PFSK-1 (cell line): ENCODE measurements at regions not wholly inside any gene's neighbourhood (a gene's known extent, or its start where the extent isn't known, plus 50 kb on each side); places are given as distances from the start of the nearest gene placed in this dataset.

Experiments used
- POLR2AphosphoS5 ChIP-seq: IDR thresholded peaks from 2 replicates; pipeline ENCODE4 v1.6.1; 2012; ENCODE audit warnings: low read depth, mild to moderate bottlenecking, control low read depth, low read length, moderate library complexity
- REST ChIP-seq, 2 experiments: IDR thresholded peaks; 2 replicates each; pipeline versions ENCODE4 v1.6.1 to v1.8.0; 2011 to 2012; ENCODE audit warnings: low read depth in 2 of 2, low read length in 2 of 2, control low read depth in 1 of 2, inconsistent platforms in 1 of 2, mild to moderate bottlenecking in 1 of 2, moderate library complexity in 1 of 2; ENCODE audit not compliant: insufficient read depth in 1 of 2
- SIN3A ChIP-seq: IDR thresholded peaks from 2 replicates; pipeline ENCODE4 v1.6.1; 2012; ENCODE audit warnings: mild to moderate bottlenecking, low read length, moderate library complexity, borderline replicate concordance; ENCODE audit not compliant: insufficient read depth

GRCh38 chrX:21004835-21005234 lies 369.4 kb upstream of the CNKSR2 start:
- TF ChIP-seq REST (IDR thresholded peaks at IDR 0.05; ENCODE audit: insufficient read depth in 1 of 2, low read depth in 2 of 2, low read length in 2 of 2): no peak
- no peak for TF ChIP-seq POLR2AphosphoS5
- TF ChIP-seq SIN3A: no peak
